ENCODE measurements at regions not wholly inside any gene's neighbourhood (a gene's known extent, or its start where the extent isn't known, plus 50 kb on each side); places are given as distances from the start of the nearest gene placed in this dataset.
A peak's percentile ranks its signal among the peaks of the same experiment; 100 is the strongest.

DNA sequence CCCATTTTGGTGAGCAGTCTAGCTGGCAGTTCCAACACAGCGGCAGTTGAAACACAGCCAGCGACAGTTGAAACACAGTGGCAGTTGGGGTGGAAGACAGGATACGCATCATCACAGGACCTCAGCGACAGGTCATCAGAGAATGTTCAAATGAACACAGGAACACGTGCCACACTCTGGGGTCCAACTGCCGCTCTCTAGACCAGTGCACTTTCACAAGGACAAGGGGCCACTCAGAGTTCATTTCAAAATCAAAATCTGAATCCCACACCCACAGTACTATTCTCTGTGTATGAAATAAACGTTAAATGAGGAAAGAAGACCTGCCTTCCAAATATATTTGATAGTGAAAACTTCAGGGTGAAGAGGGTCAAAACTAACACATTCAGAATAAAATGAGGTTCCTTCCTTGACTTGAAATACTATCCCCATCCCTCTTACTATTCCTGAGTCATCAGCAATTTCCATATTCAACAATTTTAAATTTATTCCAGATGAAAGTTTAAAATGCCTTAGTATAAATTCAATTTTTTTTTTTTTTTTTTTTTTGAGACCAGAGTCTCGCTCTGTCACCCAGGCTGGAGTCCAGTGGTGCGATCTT lies 53.0 kb upstream of the SIMC1 start (continued):
- TF ChIP-seq, protein P1, sequence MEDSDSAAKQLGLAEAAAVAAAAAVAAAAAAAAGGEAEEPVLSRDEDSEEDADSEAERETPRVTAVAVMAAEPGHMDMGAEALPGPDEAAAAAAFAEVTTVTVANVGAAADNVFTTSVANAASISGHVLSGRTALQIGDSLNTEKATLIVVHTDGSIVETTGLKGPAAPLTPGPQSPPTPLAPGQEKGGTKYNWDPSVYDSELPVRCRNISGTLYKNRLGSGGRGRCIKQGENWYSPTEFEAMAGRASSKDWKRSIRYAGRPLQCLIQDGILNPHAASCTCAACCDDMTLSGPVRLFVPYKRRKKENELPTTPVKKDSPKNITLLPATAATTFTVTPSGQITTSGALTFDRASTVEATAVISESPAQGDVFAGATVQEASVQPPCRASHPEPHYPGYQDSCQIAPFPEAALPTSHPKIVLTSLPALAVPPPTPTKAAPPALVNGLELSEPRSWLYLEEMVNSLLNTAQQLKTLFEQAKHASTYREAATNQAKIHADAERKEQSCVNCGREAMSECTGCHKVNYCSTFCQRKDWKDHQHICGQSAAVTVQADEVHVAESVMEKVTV (CRISPR knock-in tag; IDR thresholded peaks at IDR 0.05) = no peak
- TF ChIP-seq, protein P2, sequence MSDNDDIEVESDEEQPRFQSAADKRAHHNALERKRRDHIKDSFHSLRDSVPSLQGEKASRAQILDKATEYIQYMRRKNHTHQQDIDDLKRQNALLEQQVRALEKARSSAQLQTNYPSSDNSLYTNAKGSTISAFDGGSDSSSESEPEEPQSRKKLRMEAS (CRISPR knock-in tag; IDR thresholded peaks at IDR 0.05) = peak; percentile 82
- TF ChIP-seq C11orf30 (IDR thresholded peaks at IDR 0.05; ENCODE audit: low read depth) = peak; percentile 68
- peak; percentile 98 for TF ChIP-seq L3MBTL2 (IDR thresholded peaks at IDR 0.05)
- no peak for TF ChIP-seq POLR2G (IDR thresholded peaks at IDR 0.05; ENCODE audit: low read depth, low read length)
- TF ChIP-seq MEIS2 (IDR thresholded peaks at IDR 0.05; ENCODE audit: partially characterized antibody) = peak; percentile 26
- peak; percentile 43 to 47; a peak in 2 of 4 replicates for TF ChIP-seq MAZ (CRISPR knock-in tag; conservative IDR thresholded peaks at IDR 0.05 in 1 of 2, IDR thresholded peaks at IDR 0.05 in 1 of 2)
- TF ChIP-seq EP400 (IDR thresholded peaks at IDR 0.05) = peak; percentile 84
- TF ChIP-seq NCOA2 (IDR thresholded peaks at IDR 0.05; ENCODE audit: partially characterized antibody in 2 of 2) = no peak
- TF ChIP-seq, protein P3, sequence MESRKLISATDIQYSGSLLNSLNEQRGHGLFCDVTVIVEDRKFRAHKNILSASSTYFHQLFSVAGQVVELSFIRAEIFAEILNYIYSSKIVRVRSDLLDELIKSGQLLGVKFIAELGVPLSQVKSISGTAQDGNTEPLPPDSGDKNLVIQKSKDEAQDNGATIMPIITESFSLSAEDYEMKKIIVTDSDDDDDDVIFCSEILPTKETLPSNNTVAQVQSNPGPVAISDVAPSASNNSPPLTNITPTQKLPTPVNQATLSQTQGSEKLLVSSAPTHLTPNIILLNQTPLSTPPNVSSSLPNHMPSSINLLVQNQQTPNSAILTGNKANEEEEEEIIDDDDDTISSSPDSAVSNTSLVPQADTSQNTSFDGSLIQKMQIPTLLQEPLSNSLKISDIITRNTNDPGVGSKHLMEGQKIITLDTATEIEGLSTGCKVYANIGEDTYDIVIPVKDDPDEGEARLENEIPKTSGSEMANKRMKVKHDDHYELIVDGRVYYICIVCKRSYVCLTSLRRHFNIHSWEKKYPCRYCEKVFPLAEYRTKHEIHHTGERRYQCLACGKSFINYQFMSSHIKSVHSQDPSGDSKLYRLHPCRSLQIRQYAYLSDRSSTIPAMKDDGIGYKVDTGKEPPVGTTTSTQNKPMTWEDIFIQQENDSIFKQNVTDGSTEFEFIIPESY (CRISPR knock-in tag; IDR thresholded peaks at IDR 0.05) = no peak
- no peak for TF ChIP-seq NBN (IDR thresholded peaks at IDR 0.05; ENCODE audit: low read depth)
- TF ChIP-seq ZNF551 (CRISPR knock-in tag; IDR thresholded peaks at IDR 0.05) = no peak
- no peak for TF ChIP-seq PTRF (tag; IDR thresholded peaks at IDR 0.05)
- peak; percentile 38; the same call in 1 of the 2 replicates for TF ChIP-seq RAD51 (IDR thresholded peaks at IDR 0.05; ENCODE audit: borderline replicate concordance, low read depth)
- TF ChIP-seq, protein P4, sequence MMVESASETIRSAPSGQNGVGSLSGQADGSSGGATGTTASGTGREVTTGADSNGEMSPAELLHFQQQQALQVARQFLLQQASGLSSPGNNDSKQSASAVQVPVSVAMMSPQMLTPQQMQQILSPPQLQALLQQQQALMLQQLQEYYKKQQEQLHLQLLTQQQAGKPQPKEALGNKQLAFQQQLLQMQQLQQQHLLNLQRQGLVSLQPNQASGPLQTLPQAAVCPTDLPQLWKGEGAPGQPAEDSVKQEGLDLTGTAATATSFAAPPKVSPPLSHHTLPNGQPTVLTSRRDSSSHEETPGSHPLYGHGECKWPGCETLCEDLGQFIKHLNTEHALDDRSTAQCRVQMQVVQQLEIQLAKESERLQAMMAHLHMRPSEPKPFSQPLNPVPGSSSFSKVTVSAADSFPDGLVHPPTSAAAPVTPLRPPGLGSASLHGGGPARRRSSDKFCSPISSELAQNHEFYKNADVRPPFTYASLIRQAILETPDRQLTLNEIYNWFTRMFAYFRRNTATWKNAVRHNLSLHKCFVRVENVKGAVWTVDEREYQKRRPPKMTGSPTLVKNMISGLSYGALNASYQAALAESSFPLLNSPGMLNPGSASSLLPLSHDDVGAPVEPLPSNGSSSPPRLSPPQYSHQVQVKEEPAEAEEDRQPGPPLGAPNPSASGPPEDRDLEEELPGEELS (CRISPR knock-in tag; IDR thresholded peaks at IDR 0.05; ENCODE audit: borderline replicate concordance) = no peak
- peak; percentile 45 for TF ChIP-seq TAF1 (IDR thresholded peaks at IDR 0.05; ENCODE audit: control insufficient read depth, extremely low read depth, insufficient read depth, low read length, severe bottlenecking)
- no peak for TF ChIP-seq ZNF324 (CRISPR knock-in tag; IDR thresholded peaks at IDR 0.05)
- TF ChIP-seq NR4A1 (CRISPR knock-in tag; IDR thresholded peaks at IDR 0.05) = no peak
- TF ChIP-seq NR4A1 (tag; IDR thresholded peaks at IDR 0.05) = no peak
- TF ChIP-seq ZNF253 (CRISPR knock-in tag; conservative IDR thresholded peaks at IDR 0.05) = no peak
- TF ChIP-seq FOXK2 (conservative IDR thresholded peaks at IDR 0.05 in 1 of 2, IDR thresholded peaks at IDR 0.05 in 1 of 2; ENCODE audit: low read depth in 2 of 2) = peak; percentile 52 to 63; a peak in 2 of 4 replicates
- no peak for TF ChIP-seq ZKSCAN3 (CRISPR knock-in tag; IDR thresholded peaks at IDR 0.05)
- TF ChIP-seq FOS (IDR thresholded peaks at IDR 0.05; ENCODE audit: extremely low read depth, insufficient read length) = no peak
